Fibroblast of lung (primary cell): ENCODE measurements at regions not wholly inside any gene's neighbourhood (a gene's known extent, or its start where the extent isn't known, plus 50 kb on each side); places are given as distances from the start of the nearest gene placed in this dataset.

Experiments used
- CTCF ChIP-seq, 2 donors: IDR thresholded peaks in 1 of 2; conservative IDR thresholded peaks in 1 of 2; 1 replicate in 1 of 2; 2 replicates in 1 of 2; pipeline ENCODE4 v1.5.1; 2011 to 2012; ENCODE audit warnings: low read length in 2 of 2, control low read depth in 1 of 2, inconsistent platforms in 1 of 2, low read depth in 1 of 2, mild to moderate bottlenecking in 1 of 2
- EZH2 ChIP-seq: IDR thresholded peaks from 2 replicates; pipeline ENCODE4 v1.5.1; 2012; ENCODE audit warnings: low read length, control low read depth, mild to moderate bottlenecking; ENCODE audit errors: missing control alignments

GRCh38 chrY:7240101-7240500, 328.5 kb upstream of the AMELY start:
- TF ChIP-seq EZH2 (no peak), CTCF (conservative IDR thresholded peaks at IDR 0.05 in 1 of 2, IDR thresholded peaks at IDR 0.05 in 1 of 2; ENCODE audit: low read depth in 1 of 2, low read length in 2 of 2) (no peak)
